HG02981 (cell line): ENCODE measurements at regions not wholly inside any gene's neighbourhood (a gene's known extent, or its start where the extent isn't known, plus 50 kb on each side); places are given as distances from the start of the nearest gene placed in this dataset.
"Not testable (repeated sequence)": the region's sequence is repeated elsewhere in the genome, so short reads cannot be mapped to it uniquely, and the experiment has no call there.

Source experiments
- ATAC-seq: cut with Tn5 transposase; IDR thresholded peaks from one replicate; pipeline ENCODE4 v1.9.1; 2021; ENCODE audit warnings: mild to moderate bottlenecking, moderate library complexity; ENCODE audit not compliant: unreplicated experiment

DNA sequence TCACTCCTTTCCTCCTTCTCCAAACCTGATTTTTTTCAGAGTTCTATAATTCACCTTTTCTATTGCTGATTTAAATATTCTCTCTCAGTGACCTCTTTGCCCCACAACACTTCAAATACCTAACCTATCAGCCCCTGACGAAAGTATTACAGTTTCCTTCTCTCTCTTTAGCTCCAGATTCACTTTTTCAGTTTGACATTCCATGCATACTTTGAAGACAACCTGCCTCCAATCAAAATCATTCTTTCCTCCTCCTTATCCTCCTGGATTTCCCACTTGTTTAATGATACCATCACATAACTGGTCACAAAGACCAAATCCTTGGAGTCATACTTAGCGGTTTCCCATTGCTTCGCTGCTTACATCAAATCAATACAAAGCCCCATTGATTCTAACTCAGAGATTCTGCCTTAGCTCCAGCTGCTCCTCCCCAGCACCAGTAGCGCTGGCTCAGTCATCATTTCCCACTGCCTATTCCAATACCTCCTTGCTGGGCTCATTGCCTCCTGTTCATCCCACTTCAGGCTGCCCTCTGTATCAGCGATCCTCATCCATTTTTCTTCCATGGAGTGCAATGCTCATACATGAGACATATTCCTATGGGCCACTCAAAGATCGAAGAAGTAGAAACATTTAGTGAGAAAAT lies 240.1 kb downstream of the ZNF92 start:
- not testable (repeated sequence) for ATAC-seq

DNA sequence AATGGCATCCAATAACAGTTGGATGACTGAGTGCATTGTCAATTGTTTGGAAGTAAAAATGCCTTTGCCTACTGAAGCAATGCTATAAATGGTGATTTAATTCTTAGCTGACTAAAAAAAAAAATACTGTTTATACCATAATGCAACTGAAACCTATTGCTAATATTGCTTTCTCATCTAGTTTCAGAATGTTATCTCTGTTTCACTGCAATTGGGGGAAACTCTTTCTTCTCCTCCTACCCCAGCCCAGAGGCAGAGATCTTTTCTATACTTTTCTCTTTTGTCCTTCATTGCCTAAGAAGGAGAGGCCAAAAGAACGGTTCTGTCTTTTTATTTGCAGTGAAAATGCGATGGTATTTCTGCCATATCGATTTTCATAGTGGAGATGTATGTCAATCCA lies 242.5 kb downstream of the ZNF92 start:
- not testable (repeated sequence) for ATAC-seq

DNA sequence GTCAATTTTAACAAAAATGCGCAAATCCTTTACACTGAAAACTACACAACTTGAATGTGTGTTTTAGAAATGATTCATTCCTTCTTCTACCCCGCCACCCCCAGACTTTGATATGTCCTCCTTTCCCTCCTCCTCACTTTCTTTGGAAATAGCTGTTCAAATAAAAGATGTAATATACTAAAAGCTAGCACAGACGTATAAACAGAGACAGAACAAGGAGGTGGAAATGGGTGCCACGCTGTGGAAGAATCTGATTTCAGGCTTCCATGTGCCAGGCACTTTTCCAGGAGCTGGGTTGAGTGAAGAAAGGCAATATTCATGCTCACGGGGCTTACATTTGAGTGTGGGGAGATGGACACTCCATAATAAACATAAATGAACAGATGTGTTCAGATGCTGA lies 246.6 kb downstream of the ZNF92 start:
- ATAC-seq: not testable (repeated sequence)

DNA sequence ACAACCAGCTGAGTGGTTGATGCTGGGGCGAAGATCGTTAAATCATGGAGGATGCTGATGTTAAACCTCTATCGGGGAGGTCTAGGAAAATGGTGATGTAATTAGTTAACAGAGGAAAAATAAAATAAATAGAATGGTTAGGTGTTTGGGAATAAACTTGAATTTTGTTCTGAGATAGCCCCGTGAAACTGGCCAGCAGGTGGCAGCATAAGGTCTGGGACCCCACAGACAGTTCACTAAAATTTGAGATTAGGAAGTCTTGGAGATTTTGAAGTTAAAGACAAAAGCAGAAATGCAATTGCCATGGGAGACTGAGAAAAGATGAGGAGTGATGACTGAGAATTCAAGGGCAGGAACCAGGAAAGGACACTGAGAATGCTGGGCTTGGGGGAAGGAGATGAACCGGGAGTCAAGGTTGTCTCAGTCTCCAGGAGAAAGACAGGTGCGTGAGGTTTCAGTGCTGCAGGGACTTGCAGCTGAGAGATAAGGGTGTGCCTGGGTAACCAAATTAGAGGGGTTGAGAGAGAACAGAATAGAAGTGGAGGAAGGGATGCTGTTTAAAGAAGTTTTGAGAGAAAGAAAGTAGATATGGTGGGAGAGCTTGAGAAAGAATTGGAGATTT lies 248.0 kb downstream of the ZNF92 start:
- not testable (repeated sequence) for ATAC-seq

DNA sequence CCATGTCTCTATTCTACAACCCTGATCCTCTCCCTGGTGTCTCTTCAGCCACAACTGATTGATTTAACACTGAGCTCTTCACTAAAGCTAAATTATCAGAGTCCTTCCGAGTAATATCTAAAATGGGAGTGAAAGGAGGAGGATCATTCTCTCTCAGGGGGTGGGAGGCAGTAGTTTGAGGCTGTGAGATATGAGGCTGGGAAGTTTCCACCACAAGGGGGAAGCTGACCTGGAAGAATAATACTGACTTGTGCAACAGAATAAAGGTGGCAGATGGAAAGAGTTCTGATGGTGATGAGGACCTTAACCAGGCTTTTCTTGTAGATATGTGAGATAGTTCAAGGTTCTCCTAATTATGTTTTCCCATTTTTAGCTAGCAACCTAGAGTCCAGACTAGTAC lies 241.6 kb upstream of the VKORC1L1 start:
- ATAC-seq: not testable (repeated sequence)

DNA sequence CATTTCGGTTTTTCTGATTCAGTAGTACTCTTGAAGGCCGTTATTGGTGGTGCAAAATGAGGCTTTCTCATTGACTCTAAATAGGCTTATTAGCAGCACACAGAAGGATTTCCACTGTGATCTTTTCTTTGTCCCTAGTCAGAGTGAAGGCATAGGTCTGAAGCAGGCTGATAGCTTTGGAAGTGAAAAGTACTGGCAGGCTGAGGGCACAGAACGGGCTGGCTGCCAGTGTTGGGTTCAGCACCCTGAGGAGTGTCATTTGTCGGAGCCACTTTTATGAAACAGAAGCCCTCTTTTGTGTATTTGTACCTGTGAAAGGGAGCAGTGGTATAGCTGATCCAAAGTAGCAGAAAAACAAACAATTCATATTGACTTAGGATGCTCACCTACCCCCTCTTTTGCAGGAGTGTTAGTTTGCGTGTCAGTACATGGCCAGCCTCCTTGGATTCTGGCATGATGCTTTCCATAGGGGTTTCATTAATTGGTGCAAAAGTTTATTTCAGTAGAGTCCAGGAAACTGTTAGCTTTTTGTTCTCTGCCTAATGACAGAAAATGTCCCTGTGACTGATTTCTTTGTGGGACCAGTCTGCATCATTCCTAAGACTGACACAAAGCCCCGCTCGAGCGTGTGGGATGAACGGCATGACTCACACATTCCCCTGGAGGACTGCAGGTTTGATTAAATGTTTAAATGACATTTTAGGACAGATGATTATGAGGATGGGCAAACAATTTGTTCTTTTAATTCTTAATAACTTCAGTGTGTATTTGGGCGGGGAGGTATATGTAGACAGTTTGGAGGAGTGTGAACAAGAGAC lies 239.1 kb upstream of the VKORC1L1 start:
- ATAC-seq: not testable (repeated sequence)

DNA sequence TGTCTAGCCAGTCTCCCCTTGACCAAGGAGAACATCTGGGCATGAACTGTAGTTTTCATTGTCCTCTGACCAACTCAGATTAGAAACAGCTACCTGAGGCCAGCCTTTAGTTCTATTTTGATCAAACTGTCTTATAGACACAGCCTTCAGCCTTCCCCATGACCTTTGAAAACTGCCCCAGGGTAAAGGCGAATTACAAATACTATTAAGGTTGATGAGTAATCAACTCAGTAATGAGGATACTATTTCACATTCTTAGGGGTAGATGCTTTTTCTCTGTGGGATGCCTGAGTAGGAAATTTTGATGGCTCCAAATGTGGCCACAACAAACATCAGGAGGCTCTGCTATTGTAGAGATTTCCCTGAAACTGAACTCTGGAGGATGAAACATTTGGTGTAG lies 234.0 kb upstream of the VKORC1L1 start:
- not testable (repeated sequence) for ATAC-seq

DNA sequence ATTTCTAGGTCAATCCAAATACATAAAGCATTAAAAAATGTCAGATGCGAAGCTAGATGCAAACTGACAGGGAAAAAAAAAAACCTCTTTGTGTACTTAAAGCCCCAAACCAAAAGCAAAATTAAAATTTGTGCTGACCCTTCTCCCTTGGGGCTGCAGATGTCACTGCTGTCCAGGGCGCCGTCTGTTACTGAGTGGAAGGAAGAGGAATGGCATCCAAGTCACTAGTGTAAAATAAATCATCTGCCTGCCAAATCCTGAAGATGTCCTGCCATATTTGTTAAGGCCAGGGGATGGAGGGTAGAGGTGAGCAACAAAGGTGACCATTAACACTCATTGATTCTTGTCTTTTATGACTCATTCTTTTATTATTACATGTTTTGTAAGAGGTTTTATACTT lies 233.2 kb upstream of the VKORC1L1 start:
- not testable (repeated sequence) for ATAC-seq

DNA sequence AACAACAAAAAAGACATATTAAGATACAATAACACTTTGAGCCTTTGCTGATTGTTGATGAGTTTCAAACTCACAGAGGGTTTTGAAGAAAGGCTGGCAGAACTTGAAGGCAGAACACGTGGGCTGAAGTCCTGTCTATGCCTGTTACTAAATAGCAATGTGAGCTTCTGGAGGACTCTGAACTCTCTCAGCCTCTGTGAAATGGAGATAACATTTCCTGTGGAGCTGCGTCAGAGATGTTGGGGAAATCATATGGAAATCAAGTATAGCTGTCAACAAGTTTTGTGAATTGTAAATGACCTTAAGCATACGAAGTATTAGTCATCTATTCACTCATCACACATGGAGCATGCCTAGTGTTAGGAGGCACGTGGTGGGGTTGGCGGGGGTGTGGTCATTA lies 229.4 kb upstream of the VKORC1L1 start:
- not testable (repeated sequence) for ATAC-seq

DNA sequence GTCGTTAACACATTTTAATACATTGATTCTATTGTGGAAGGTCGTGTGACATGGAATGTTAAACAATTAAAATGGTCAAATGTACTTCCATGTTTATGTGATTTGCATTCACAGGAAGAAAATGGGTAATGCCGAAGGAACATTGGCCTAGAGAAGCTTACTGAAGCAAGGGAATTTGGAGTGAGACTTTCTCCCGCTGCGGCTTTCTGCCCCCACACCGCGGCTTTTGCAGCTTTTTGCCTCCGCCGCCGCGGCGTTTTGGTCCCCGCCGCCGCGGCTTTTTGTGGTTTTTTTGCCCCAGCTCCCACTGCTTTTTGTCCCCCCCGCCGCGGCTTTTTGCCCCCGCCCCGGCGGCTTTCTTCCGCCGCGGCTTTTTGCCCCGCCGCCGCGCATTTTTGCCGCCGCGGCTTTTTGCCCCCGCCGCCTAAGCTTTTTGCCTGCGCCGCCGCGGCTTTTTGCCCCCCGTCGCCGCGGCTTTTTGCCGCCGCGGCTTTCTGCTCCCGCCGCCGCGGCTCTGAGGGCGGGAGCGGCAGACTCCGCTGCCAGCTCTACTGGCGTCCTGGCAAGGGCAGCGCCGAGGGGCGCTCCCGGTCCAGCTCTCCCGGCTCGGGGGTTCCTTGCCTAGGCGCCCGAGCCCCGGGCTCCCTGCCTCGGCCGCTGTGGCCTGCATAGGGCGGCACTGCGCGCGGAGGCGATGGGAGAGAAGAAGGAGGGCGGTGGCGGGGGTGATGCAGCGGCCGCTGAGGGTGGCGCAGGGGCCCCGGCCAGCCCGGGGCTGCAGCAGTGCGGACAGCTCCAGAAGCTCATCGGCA lies 225.5 kb upstream of the VKORC1L1 start:
- ATAC-seq: not testable (repeated sequence)

DNA sequence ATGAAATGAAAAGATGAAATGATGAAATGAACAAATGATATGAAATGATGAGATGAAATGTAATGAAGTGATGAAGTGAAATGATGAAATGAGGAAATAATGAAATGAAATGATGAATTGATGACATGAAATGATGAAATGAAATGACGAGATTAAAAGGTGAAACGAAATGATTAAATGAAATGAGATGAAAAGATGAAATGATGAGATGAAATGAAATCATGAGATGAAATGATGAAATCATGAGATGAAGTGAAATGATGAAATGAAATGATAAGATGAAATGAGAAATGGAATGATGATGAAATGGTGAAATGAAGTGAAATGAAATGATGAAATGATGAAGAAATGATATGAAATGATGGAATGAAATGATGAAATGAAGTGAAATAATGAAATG lies 221.7 kb upstream of the VKORC1L1 start:
- not testable (repeated sequence) for ATAC-seq

DNA sequence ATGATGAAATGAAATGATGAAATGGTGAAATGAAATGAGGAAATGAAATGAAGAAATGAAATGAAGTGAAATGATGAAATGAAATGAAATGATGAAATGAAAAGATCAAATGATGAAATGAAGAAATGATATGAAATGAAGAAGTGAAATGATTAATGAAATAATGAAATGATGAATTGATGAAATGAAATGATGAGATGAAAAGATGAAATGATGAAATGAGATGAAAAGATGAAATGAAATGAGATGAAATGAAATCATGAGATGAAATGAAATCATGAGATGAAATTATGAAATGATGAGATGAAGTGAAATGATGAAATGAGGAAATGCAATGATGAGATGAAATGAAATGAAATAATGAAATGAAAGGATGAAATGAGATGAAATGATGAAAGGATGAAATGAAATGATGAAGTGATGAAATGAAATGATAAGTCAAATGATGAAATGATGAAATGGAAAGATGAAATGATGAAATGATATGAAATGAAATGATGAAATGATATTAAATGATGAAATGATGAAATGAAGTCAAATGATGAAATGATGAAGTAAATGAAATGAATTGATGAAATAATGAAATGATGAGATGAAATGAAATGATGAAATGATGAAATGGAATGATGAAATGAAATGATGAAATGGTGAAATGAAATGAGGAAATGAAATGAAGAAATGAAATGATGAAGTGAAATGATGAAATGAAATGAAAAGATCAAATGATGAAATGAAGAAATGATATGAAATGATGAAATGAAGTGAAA lies 220.9 kb upstream of the VKORC1L1 start:
- ATAC-seq: not testable (repeated sequence)

DNA sequence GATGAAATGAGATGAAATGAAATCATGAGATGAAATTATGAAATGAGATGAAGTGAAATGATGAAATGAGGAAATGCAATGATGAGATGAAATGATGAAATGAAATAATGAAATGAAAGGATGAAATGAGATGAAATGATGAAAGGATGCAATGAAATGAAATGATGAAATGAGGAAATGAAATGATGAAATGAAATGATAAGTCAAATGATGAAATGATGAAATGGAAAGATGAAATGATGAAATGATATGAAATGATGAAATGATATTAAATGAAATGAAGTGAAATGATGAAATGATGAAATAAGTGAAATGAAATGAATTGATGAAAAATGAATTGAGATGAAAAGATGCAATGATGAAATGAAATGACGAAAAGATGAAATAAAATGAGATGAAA lies 220.2 kb upstream of the VKORC1L1 start:
- not testable (repeated sequence) for ATAC-seq

DNA sequence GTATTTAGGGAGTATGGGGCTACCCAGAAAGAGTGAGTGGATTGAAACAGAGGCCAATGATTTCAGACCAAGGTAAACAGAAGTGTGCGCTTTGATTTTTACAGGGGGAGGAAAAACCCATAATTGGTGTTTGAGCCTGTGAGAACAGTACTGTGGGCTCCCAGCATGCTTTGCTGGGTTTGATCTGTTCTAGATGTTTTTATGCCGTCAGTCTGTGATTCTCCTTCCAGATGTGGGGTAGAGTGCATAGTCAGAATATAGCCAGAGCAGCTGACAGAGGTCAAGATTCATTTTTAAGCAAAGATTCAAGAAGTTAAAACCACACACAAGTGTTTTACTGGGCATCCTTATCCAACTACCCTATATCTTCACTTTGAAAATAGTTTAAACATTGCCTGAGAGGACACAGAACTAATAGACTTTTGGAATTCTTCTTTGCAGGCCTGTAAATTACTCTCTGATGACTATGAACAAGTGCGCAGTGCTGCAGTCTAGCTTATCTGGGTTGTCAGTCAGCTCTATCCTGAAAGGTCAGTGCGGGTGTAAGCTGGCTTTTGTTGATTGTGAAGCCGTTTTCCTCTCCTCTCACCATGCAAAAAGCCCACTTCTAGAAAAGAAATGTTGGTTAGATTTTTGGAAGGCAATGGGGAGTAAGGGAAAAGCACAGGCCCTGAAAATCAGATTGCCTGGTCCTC lies 216.2 kb upstream of the VKORC1L1 start:
- ATAC-seq: not testable (repeated sequence)

DNA sequence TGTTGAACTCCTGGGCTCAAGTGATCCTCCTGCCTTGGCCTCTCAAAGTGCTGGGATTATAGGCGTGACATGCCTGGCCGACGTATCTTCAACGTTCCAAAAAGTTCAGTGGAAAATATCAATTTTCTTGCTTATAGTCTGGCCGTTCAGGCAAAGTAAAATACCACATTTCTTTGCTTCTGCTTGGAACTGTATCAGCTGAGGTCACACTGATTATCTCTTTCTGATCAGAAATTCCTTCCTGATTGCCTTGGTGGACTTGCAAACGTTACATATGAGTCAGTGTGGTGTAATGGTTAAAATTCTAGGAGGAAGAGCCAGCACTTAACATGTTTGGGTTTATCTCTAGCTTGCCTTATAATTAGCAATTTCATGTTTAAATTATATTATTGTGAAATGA lies 189.5 kb upstream of the VKORC1L1 start:
- not testable (repeated sequence) for ATAC-seq

DNA sequence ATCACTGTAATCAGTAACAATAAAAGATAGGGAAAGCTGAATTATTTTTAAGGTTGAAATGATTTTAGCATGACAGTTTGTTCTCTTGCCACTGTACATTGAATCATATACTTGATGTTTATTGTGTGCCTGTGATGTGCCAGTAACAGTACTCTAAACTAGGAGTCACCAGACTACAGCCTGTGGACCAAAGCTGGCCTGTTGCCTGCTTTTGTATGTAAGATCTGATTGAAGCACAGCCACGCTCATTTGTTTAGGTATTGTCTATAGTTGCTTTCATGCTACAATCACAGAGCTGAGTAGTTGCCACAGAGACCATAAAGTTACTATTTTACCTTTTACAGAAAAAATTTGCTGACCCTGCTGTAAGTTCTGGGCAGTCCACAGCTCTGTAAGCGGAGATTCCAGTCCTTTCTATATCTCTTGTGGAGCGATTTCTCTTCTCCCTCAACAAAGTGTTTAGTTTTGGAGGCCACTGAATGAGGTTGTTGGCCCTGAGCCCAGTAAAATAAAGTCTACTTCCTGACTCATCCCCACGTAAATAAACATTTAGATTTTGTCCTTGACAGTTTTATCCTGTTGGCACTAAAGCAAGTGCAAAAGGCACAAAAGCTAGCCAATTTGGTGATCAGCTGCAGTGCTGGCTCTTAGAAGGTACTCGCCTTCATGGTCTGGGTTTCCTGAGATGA lies 173.7 kb upstream of the VKORC1L1 start:
- ATAC-seq: not testable (repeated sequence)

DNA sequence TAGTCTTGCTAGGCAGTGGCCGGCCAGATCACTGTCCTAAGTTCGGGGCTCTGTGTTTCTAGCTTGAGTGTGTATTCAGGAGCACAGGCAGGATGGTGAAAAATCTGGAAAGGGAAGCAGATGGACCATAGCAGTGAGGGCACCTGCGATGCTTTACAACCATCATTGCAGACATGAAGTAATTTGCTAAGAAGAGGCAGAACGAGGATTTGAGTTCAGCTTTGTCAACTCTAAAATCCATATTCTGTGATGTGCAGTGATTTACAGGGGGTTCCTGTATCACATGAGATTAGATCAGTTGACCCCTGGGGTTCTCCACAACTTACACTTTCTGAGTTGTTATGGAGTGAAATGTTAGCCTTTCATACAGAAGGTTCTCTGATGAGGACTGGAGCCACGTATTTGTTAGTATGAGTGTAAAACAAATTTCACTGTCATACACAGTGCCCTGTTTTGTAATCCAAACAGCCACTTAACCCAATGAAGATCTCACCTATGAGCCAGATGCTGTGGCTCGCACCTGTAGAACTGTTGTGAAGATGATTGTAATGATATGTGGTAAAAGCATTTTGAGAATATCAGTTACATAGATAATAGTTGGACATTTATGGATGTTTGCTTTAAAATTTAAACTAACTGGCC lies 173.0 kb upstream of the VKORC1L1 start:
- ATAC-seq: not testable (repeated sequence)

DNA sequence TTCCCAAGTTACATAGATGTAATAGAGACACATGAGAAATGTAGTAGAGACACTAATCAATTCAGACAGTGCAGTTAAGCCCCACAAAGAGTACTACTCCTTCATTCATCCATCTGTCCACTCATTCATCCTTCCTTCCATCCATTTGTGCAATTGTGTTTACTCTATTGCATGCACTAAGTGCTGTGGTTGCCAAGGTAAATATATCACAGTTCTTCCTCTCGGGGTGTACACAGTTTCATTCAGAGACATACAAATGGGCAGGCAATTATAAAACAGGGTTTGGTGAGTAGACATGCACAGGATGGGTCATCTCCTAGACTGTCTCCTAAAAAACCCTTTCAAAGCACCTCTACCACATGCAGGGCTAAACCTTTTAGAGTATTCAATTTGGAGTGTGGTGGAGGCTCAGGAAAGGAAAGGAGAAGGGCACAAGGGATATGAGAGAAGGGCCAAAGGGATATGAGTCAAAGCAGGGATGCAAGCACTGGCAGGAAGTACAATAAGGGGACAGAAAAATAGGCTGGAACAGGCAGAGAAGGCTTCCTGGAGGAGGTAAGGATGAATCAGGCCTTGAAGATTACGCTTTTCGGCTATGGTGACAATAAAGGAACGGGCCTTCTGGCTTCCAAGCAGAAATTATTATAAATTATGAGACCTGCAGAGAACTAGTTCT lies 153.6 kb upstream of the VKORC1L1 start:
- not testable (repeated sequence) for ATAC-seq
